K562 (cell line): ENCODE measurements at regions not wholly inside any gene's neighbourhood (a gene's known extent, or its start where the extent isn't known, plus 50 kb on each side); places are given as distances from the start of the nearest gene placed in this dataset.

Experiments
- ATAC-seq: fragments of 200-7000 bp; cut with Tn5 transposase; 3 replicates; pipeline ENCODE4 v1.9.1; 2020; ENCODE audit warnings: moderate library complexity
- BruUV-seq: library from RNA; stranded (reverse); fragments of 400-500 nt; replicated peaks from 2 replicates; lab custom pipeline; 2021; lab: Mats Ljungman, UMichigan
- CTCF ChIA-PET: fragments of 300-600 bp; formaldehyde crosslinking; extraction: SDS; loops from one replicate; lab custom pipeline; 2021; ENCODE audit warnings: low intra/inter-chr PET ratio; lab: Yijun Ruan, JAX
- POLR2A ChIA-PET: fragments of 300-600, 350-650 bp; sonication (Branson Sonifier 250); formaldehyde crosslinking; extraction: SDS; loops from one replicate; lab custom pipeline; 2021; ENCODE audit warnings: antibody characterized with exemption, inconsistent platforms; lab: Yijun Ruan, JAX
- DNase-seq, 4 experiments: peaks; one replicate each; pipeline versions ENCODE4 v3.0.0 to v3.0.0-alpha.2; 2011 to 2018; ENCODE audit warnings: low spot score in 3 of 4, mixed read lengths in 3 of 4; ENCODE audit errors: extremely low read depth in 1 of 4
- FAIRE-seq: peaks from 2 replicates; lab custom pipeline; 2011; peaks lifted over from hg19 to GRCh38; lab: Jason Lieb, UNC
- H2AFZ ChIP-seq: 2 replicates; pipeline ENCODE4 v1.6.0; 2011; ENCODE audit warnings: low read depth, low read length, control low read depth, inconsistent platforms
- H3K27ac ChIP-seq: fragments of 200-600 bp; 3 replicates; pipeline ENCODE4 v1.8.0; 2011; ENCODE audit warnings: low read depth, mild to moderate bottlenecking, control low read depth, inconsistent platforms, low read length, moderate library complexity, mixed read lengths; ENCODE audit errors: extremely low read depth
- H3K27me3 ChIP-seq, 2 experiments: fragments of 300-600 bp in 1 of 2; 2 replicates in 1 of 2; 3 replicates in 1 of 2; pipeline versions ENCODE4 v1.6.0 to v1.8.0; 2011; ENCODE audit warnings: inconsistent platforms in 2 of 2, low read length in 2 of 2, mild to moderate bottlenecking in 1 of 2, mixed read lengths in 1 of 2, moderate library complexity in 1 of 2; ENCODE audit not compliant: control insufficient read depth in 2 of 2, insufficient read depth in 2 of 2
- H3K36me3 ChIP-seq: fragments of 300-600 bp; 3 replicates; pipeline ENCODE4 v1.8.0; 2011; ENCODE audit warnings: mild to moderate bottlenecking, low read length, inconsistent platforms; ENCODE audit not compliant: control insufficient read depth, insufficient read depth
- H3K4me1 ChIP-seq, 2 experiments: fragments of 200-600 bp in 1 of 2; replicated peaks in 1 of 2; 2 replicates in 1 of 2; 3 replicates in 1 of 2; pipeline versions ENCODE4 v1.5.1 to v1.8.0; 2011; ENCODE audit warnings: inconsistent platforms in 2 of 2, low read length in 2 of 2, mild to moderate bottlenecking in 1 of 2, mixed read lengths in 1 of 2, moderate library complexity in 1 of 2; ENCODE audit not compliant: control insufficient read depth in 2 of 2, insufficient read depth in 2 of 2
- H3K4me2 ChIP-seq: 2 replicates; pipeline ENCODE4 v1.6.1; 2011; ENCODE audit warnings: low read length, control low read depth, inconsistent platforms, mixed read lengths; ENCODE audit not compliant: insufficient read depth
- H3K4me3 ChIP-seq: fragments of 200-600 bp; sonication (generic), shearing (Covaris generic); 2 replicates; pipeline ENCODE4 v1.5.1; 2016; ENCODE audit warnings: control low read depth, inconsistent platforms
- H3K79me2 ChIP-seq: fragments of 200-600 bp; 3 replicates; pipeline ENCODE4 v1.8.0; 2011; ENCODE audit warnings: low read length, inconsistent platforms; ENCODE audit not compliant: control insufficient read depth, insufficient read depth
- H3K9ac ChIP-seq, 2 experiments: 2 replicates each; pipeline versions ENCODE4 v1.6.0 to v1.6.1; 2011; ENCODE audit warnings: low read depth in 2 of 2, low read length in 2 of 2, control low read depth in 1 of 2, inconsistent platforms in 1 of 2, mild to moderate bottlenecking in 1 of 2, mixed read lengths in 1 of 2; ENCODE audit not compliant: insufficient read depth in 1 of 2
- H3K9me1 ChIP-seq: one replicate; pipeline ENCODE4 v1.6.0; 2011; ENCODE audit warnings: inconsistent platforms, mild to moderate bottlenecking, low read length, moderate library complexity; ENCODE audit not compliant: control insufficient read depth, insufficient read depth
- H3K9me3 ChIP-seq: replicated peaks from 2 replicates; pipeline ENCODE4 v1.5.1; 2011; ENCODE audit warnings: low read depth, low read length, inconsistent platforms; ENCODE audit not compliant: control insufficient read depth, insufficient read depth
- H4K20me1 ChIP-seq: replicated peaks from 2 replicates; pipeline ENCODE4 v1.6.1; 2011; ENCODE audit warnings: low read length, inconsistent platforms, mixed read lengths; ENCODE audit not compliant: control insufficient read depth, insufficient read depth
- ADNP ChIP-seq: fragments of 200-800 bp; sonication (Bioruptor generic); IDR thresholded peaks from 2 replicates; pipeline ENCODE4 v1.6.1; 2016; ENCODE audit warnings: missing genetic modification characterization, missing compliant biosample characterization
- ATF7 ChIP-seq: fragments of 450-650 bp; IDR thresholded peaks from 2 replicates; pipeline ENCODE4 v1.7.1; 2014; ENCODE audit warnings: mild to moderate bottlenecking, moderate library complexity
- BRD9 ChIP-seq: fragments of 450-650 bp; IDR thresholded peaks from 2 replicates; pipeline ENCODE4 v1.6.1; 2018; ENCODE audit warnings: low read depth; ENCODE audit not compliant: partially characterized antibody
- EHMT2 ChIP-seq: fragments of 450-650 bp; IDR thresholded peaks from 2 replicates; pipeline ENCODE4 v1.6.1; 2018; ENCODE audit warnings: antibody characterized with exemption
- ERF ChIP-seq: fragments of 450-650 bp; formaldehyde crosslinking; IDR thresholded peaks from 2 replicates; pipeline ENCODE4 v1.4.0; 2020; ENCODE audit warnings: mild to moderate bottlenecking, mixed read lengths
- ETV5 ChIP-seq: sonication (generic); formaldehyde crosslinking; IDR thresholded peaks from 2 replicates; pipeline ENCODE4 v1.4.0; 2020; ENCODE audit warnings: low read depth, mild to moderate bottlenecking, missing genetic modification reagents
- HMGN3 ChIP-seq: IDR thresholded peaks from 2 replicates; pipeline ENCODE4 v1.6.1; 2011; ENCODE audit warnings: borderline replicate concordance, low read depth, mild to moderate bottlenecking, mixed read lengths, low read length; ENCODE audit not compliant: insufficient read length; ENCODE audit errors: extremely low read depth
- NBN ChIP-seq: fragments of 450-650 bp; IDR thresholded peaks from 2 replicates; pipeline ENCODE4 v1.6.1; 2016; ENCODE audit warnings: low read depth, mild to moderate bottlenecking
- NR2F6 ChIP-seq: fragments of 450-650 bp; formaldehyde crosslinking; IDR thresholded peaks from 2 replicates; pipeline ENCODE4 v1.4.0; 2020; ENCODE audit warnings: mild to moderate bottlenecking
- STAG1 ChIP-seq: sonication (generic); formaldehyde crosslinking; IDR thresholded peaks from 2 replicates; pipeline ENCODE4 v1.5.0; 2020; ENCODE audit warnings: missing genetic modification reagents, borderline replicate concordance
- TGIF2 ChIP-seq: sonication (generic); formaldehyde crosslinking; IDR thresholded peaks from 2 replicates; pipeline ENCODE4 v1.8.1; 2022; ENCODE audit warnings: mild to moderate bottlenecking, missing genetic modification reagents, moderate library complexity
- ZFP1 ChIP-seq: fragments of 450-650 bp; formaldehyde crosslinking; IDR thresholded peaks from 2 replicates; pipeline ENCODE4 v1.4.0; 2020; ENCODE audit warnings: mild to moderate bottlenecking, mixed read lengths
- ZFP36 ChIP-seq: fragments of 150-350 bp; IDR thresholded peaks from 2 replicates; pipeline ENCODE4 v1.6.1; 2018; ENCODE audit warnings: low read length, low read depth; ENCODE audit not compliant: partially characterized antibody
- ZFPM2 ChIP-seq: fragments of 250-450 bp; sonication (Bioruptor Pico); IDR thresholded peaks from 2 replicates; pipeline ENCODE4 v1.5.1; 2022; ENCODE audit warnings: mild to moderate bottlenecking
- ZNF146 ChIP-seq: IDR thresholded peaks from one replicate; pipeline ENCODE4 v1.6.1; 2018; ENCODE audit warnings: missing compliant biosample characterization; ENCODE audit not compliant: unreplicated experiment
- ZNF217 ChIP-seq: sonication (generic); formaldehyde crosslinking; IDR thresholded peaks from 2 replicates; pipeline ENCODE4 v1.8.0; 2022; ENCODE audit warnings: mild to moderate bottlenecking, missing genetic modification reagents
- WGBS: fragments of 100-300 bp; shearing (Covaris generic); methylation state at CpG from one replicate; pipeline ENCODE4 v1.1.6; 2016; ENCODE audit warnings: low coverage, mixed read lengths; ENCODE audit not compliant: insufficient coverage; ENCODE audit errors: missing lambda C conversion rate; 5-methylcytosine and 5-hydroxymethylcytosine counted together
- in situ Hi-C: fragments of 300-500 bp; cut with MboI; formaldehyde crosslinking; loops from 4 replicates; pipeline ENCODE4 v1.15.0; 2018; ENCODE audit warnings: inconsistent platforms, mixed read lengths
- intact Hi-C: fragments of 100-400 bp; cut with micrococcal nuclease; formaldehyde crosslinking; loops from 2 replicates; pipeline ENCODE4 v1.14.2; 2022
- TF ChIP-seq, protein P1 (sequence below): fragments of 250-450 bp; sonication (Bioruptor Pico); IDR thresholded peaks from 2 replicates; pipeline ENCODE4 v1.8.0; 2021; ENCODE audit warnings: moderate library complexity, mild to moderate bottlenecking, inconsistent platforms
- TF ChIP-seq, protein P2 (sequence below): fragments of 450-650 bp; IDR thresholded peaks from 2 replicates; pipeline ENCODE4 v1.6.1; 2017; ENCODE audit warnings: antibody characterized with exemption

DNA sequence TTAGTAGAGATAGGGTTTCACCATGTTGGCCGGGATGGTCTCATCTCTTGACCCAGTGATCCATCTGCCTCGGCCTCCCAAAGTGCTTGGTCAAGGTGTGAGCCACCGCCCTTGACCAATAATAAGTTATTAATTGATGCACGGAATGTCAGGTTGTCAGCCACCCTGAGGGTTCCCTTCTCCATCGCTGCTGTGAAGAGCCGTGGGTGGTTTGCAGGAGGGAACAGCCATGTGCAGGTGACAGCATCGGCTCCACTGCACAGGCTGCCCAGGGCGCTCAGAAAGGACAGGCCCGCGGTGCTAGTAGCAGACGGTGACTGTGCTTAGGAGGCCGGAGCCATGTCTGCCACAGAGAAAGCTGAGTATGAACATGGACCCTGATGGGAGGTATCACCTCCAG lies 814.0 kb downstream of the BRD1 start (continued):
- TF ChIP-seq, protein P1, sequence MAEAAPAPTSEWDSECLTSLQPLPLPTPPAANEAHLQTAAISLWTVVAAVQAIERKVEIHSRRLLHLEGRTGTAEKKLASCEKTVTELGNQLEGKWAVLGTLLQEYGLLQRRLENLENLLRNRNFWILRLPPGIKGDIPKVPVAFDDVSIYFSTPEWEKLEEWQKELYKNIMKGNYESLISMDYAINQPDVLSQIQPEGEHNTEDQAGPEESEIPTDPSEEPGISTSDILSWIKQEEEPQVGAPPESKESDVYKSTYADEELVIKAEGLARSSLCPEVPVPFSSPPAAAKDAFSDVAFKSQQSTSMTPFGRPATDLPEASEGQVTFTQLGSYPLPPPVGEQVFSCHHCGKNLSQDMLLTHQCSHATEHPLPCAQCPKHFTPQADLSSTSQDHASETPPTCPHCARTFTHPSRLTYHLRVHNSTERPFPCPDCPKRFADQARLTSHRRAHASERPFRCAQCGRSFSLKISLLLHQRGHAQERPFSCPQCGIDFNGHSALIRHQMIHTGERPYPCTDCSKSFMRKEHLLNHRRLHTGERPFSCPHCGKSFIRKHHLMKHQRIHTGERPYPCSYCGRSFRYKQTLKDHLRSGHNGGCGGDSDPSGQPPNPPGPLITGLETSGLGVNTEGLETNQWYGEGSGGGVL: no peak
- TF ChIP-seq ETV5 (no peak), STAG1 (CRISPR knock-in tag) (no peak), ZFP36 (no peak), NR2F6 (CRISPR knock-in tag) (no peak), ZNF146 (CRISPR knock-in tag) (no peak), ZFPM2 (CRISPR knock-in tag) (no peak), ERF (CRISPR knock-in tag) (no peak)

DNA sequence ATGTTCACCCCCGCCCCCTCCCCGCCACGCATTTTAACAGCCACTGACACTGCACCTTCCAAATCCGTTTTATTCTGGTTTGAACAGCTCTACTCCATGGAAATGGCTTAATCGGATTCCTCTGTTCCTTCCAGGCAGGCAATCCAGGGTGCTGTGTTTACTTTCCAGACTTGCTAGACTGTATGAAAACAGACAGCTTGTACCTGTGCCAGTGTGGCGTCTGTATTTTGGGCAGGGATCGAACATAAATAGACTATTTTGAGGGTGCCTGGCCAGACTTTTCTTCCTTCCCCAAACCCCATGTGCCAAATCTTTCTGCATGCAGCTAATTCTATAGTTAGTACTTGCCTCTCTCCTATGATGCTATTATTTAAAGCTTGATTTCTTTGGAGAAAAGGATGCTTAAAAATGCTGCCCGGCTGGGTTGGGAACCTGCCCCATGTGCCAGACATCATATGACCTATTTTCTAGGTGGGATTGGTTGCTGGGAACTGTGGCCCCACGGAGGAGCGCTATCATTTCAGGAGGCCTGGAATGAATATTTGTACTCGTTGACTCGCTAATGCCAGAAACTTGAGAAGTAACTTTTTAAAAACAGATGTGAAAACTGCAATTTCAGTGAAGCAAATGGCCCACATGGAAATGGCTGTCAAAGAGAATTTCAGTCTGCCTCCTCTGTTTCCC lies 814.8 kb downstream of the BRD1 start:
- H3K27me3 ChIP-seq: peaks cover 0 to 53% of the 10 kb centered on the region in 2 experiments; a peak in 2 of 5 replicates
- intact Hi-C loops (no loop called here), in situ Hi-C loops (no loop called here)
- H3K9ac ChIP-seq: no peak overlapping the region
- no TSS peak for BruUV-seq
- H2AFZ ChIP-seq: no peak overlapping the region
- no peaks in the 10 kb centered on the region for H3K4me1 ChIP-seq
- POLR2A ChIA-PET: interaction anchor here (0.6 to 0.8 kb wide), 2 partner anchors 34 to 250 kb away, joined by 3 to 4 read pairs; no protein-coding TSS in a partner anchor
- ATAC-seq (no peak), DNase-seq (no peak), FAIRE-seq (no peak)
- no peaks in the 10 kb centered on the region for H3K9me3 ChIP-seq
- H3K4me3 ChIP-seq: no peak overlapping the region
- CTCF ChIA-PET: no interaction called here
- WGBS: 1% methylated on average over 10 of the region's 12 CpGs
- H3K9me1 ChIP-seq: no peaks in the 10 kb centered on the region
- no peak overlapping the region for H3K27ac ChIP-seq
- no peak overlapping the region for H3K4me2 ChIP-seq
- H3K79me2 ChIP-seq: no peaks in the 10 kb centered on the region
- no peaks in the 10 kb centered on the region; the same call in 1 of the 2 replicates for H4K20me1 ChIP-seq
- no peaks in the 10 kb centered on the region for H3K36me3 ChIP-seq
- TF ChIP-seq TGIF2 (CRISPR knock-in tag) (no peak), ZFP1 (CRISPR knock-in tag) (no peak), ZNF217 (CRISPR knock-in tag) (no peak), NBN (no peak), HMGN3 (no peak), ADNP (tag) (no peak), ATF7 (no peak), BRD9 (no peak), EHMT2 (no peak)
- TF ChIP-seq, protein P2, sequence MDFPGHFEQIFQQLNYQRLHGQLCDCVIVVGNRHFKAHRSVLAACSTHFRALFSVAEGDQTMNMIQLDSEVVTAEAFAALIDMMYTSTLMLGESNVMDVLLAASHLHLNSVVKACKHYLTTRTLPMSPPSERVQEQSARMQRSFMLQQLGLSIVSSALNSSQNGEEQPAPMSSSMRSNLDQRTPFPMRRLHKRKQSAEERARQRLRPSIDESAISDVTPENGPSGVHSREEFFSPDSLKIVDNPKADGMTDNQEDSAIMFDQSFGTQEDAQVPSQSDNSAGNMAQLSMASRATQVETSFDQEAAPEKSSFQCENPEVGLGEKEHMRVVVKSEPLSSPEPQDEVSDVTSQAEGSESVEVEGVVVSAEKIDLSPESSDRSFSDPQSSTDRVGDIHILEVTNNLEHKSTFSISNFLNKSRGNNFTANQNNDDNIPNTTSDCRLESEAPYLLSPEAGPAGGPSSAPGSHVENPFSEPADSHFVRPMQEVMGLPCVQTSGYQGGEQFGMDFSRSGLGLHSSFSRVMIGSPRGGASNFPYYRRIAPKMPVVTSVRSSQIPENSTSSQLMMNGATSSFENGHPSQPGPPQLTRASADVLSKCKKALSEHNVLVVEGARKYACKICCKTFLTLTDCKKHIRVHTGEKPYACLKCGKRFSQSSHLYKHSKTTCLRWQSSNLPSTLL: no peak
